Neuronal stem cell (in vitro differentiated cells): ENCODE measurements at regions not wholly inside any gene's neighbourhood (a gene's known extent, or its start where the extent isn't known, plus 50 kb on each side); places are given as distances from the start of the nearest gene placed in this dataset.

Source experiments
- DNase-seq: peaks from one replicate; pipeline ENCODE4 v3.0.0-alpha.2; 2013; ENCODE audit warnings: low spot score
- H2AFZ ChIP-seq: one replicate; pipeline ENCODE4 v1.6.1; 2013; ENCODE audit warnings: mild to moderate bottlenecking, low read length, inconsistent platforms
- H2AK5ac ChIP-seq: 2 replicates; pipeline ENCODE4 v1.6.1; 2013; ENCODE audit warnings: low read depth, mild to moderate bottlenecking, inconsistent platforms, low read length, moderate library complexity, mixed read lengths
- H2BK120ac ChIP-seq: 2 replicates; pipeline ENCODE4 v1.6.1; 2013; ENCODE audit warnings: low read depth, mild to moderate bottlenecking, inconsistent platforms, low read length, moderate library complexity, mixed read lengths
- H2BK12ac ChIP-seq: one replicate; pipeline ENCODE4 v1.6.1; 2013; ENCODE audit warnings: low read length, inconsistent platforms
- H2BK15ac ChIP-seq: 2 replicates; pipeline ENCODE4 v1.6.1; 2013; ENCODE audit warnings: mild to moderate bottlenecking, low read length, inconsistent platforms, mixed read lengths
- H2BK5ac ChIP-seq: one replicate; pipeline ENCODE4 v1.6.1; 2013; ENCODE audit warnings: inconsistent platforms, mild to moderate bottlenecking, low read length, moderate library complexity
- H3K14ac ChIP-seq: one replicate; pipeline ENCODE4 v1.6.1; 2013; ENCODE audit warnings: low read length, inconsistent platforms
- H3K18ac ChIP-seq: 2 replicates; pipeline ENCODE4 v1.6.1; 2013; ENCODE audit warnings: low read length, inconsistent platforms
- H3K23ac ChIP-seq: 2 replicates; pipeline ENCODE4 v1.6.1; 2013; ENCODE audit warnings: low read depth, mild to moderate bottlenecking, mixed read lengths, low read length, inconsistent platforms; ENCODE audit not compliant: poor library complexity
- H3K27ac ChIP-seq: replicated peaks from 3 replicates; pipeline ENCODE4 v1.5.1; 2013; ENCODE audit warnings: low read length, inconsistent platforms
- H3K27me3 ChIP-seq, 3 experiments: 2 replicates each; pipeline ENCODE4 v1.6.1; 2013; ENCODE audit warnings: low read length in 3 of 3, mild to moderate bottlenecking in 2 of 3, inconsistent platforms in 1 of 3, low read depth in 1 of 3, mixed read lengths in 1 of 3, moderate library complexity in 1 of 3; ENCODE audit not compliant: control insufficient read depth in 3 of 3, insufficient read depth in 3 of 3
- H3K36me3 ChIP-seq, 2 donors: replicated peaks in 1 of 2; 2 replicates each; pipeline ENCODE4 v1.6.1; 2013; ENCODE audit warnings: low read length in 2 of 2; ENCODE audit not compliant: control insufficient read depth in 2 of 2, insufficient read depth in 2 of 2
- H3K4ac ChIP-seq: 2 replicates; pipeline ENCODE4 v1.6.1; 2013; ENCODE audit warnings: inconsistent platforms, mild to moderate bottlenecking, low read length, moderate library complexity
- H3K4me1 ChIP-seq, 2 donors: 1 replicate in 1 of 2; 2 replicates in 1 of 2; pipeline ENCODE4 v1.6.1; 2013; ENCODE audit warnings: low read length in 2 of 2, low read depth in 1 of 2; ENCODE audit not compliant: control insufficient read depth in 2 of 2, insufficient read depth in 1 of 2
- H3K4me2 ChIP-seq: one replicate; pipeline ENCODE4 v1.6.1; 2013; ENCODE audit warnings: mild to moderate bottlenecking, low read length, inconsistent platforms; ENCODE audit not compliant: insufficient read depth, poor library complexity, severe bottlenecking
- H3K4me3 ChIP-seq, 2 donors: 2 replicates each; pipeline ENCODE4 v1.5.1; 2013; ENCODE audit warnings: low read length in 2 of 2, mild to moderate bottlenecking in 2 of 2, inconsistent platforms in 1 of 2, moderate library complexity in 1 of 2
- H3K79me1 ChIP-seq: one replicate; pipeline ENCODE4 v1.6.1; 2013; ENCODE audit warnings: low read depth, mild to moderate bottlenecking, inconsistent platforms, low read length, moderate library complexity
- H3K9ac ChIP-seq: one replicate; pipeline ENCODE4 v1.6.1; 2013; ENCODE audit warnings: mild to moderate bottlenecking, low read depth, low read length, inconsistent platforms; ENCODE audit not compliant: poor library complexity
- H3K9me3 ChIP-seq, 2 donors: replicated peaks in 1 of 2; 2 replicates each; pipeline versions ENCODE3 to v1.6.1; 2013; ENCODE audit warnings: low read length in 2 of 2, mild to moderate bottlenecking in 2 of 2, inconsistent platforms in 1 of 2, low read depth in 1 of 2, mixed read lengths in 1 of 2, moderate library complexity in 1 of 2; ENCODE audit not compliant: control insufficient read depth in 2 of 2, insufficient read depth in 1 of 2
- H4K8ac ChIP-seq: one replicate; pipeline ENCODE4 v1.6.1; 2013; ENCODE audit warnings: low read depth, mild to moderate bottlenecking, inconsistent platforms, low read length, moderate library complexity
- H4K91ac ChIP-seq: one replicate; pipeline ENCODE4 v1.6.1; 2013; ENCODE audit warnings: low read length, low read depth, mild to moderate bottlenecking, inconsistent platforms; ENCODE audit not compliant: poor library complexity
- WGBS, 2 donors: extraction: QIAGEN DNeasy Blood & Tissue Kit; methylation state at CpG; one replicate each; pipeline ENCODE4 v1.1.7; 2013; ENCODE audit warnings: missing lambda C conversion rate in 2 of 2, mixed read lengths in 1 of 2; ENCODE audit not compliant: insufficient read length in 2 of 2, insufficient replicate concordance in 1 of 2; ENCODE audit errors: extremely low coverage in 2 of 2; 5-methylcytosine and 5-hydroxymethylcytosine counted together

GRCh38 chr2:18411626-18412025, 148.8 kb downstream of the RDH14 start:
- H3K4ac ChIP-seq = no peak overlapping the region
- no peak overlapping the region for H3K23ac ChIP-seq
- H3K14ac ChIP-seq = no peak overlapping the region
- no peak overlapping the region for H2BK120ac ChIP-seq
- no peak overlapping the region for H3K4me3 ChIP-seq
- no peak overlapping the region for H3K27ac ChIP-seq
- no peak overlapping the region for H2AFZ ChIP-seq
- no peak overlapping the region for H3K18ac ChIP-seq
- no peak overlapping the region for H4K8ac ChIP-seq
- H3K36me3 ChIP-seq = no peaks in the 10 kb centered on the region
- no peak overlapping the region for H2BK12ac ChIP-seq
- H3K9me3 ChIP-seq = peaks cover 0 to 1% of the 10 kb centered on the region in 2 donors
- no CpG with 5 or more reads among the region's 1 CpG for WGBS, 2 donors
- no peak overlapping the region for H3K4me2 ChIP-seq
- no peak overlapping the region for H3K9ac ChIP-seq
- no peak overlapping the region for H4K91ac ChIP-seq
- no peaks in the 10 kb centered on the region for H3K4me1 ChIP-seq
- H3K27me3 ChIP-seq = no peaks in the 10 kb centered on the region
- no peak overlapping the region for H2BK5ac ChIP-seq
- no peak overlapping the region for H2BK15ac ChIP-seq
- no peak overlapping the region for H2AK5ac ChIP-seq
- no peak for DNase-seq
- H3K79me1 ChIP-seq = no peaks in the 10 kb centered on the region

GRCh38 chr2:18410543-18410942, 149.9 kb downstream of the RDH14 start:
- Histone ChIP-seq H3K4me1 (no peaks in the 10 kb centered on the region), H3K14ac (no peak overlapping the region), H3K27ac (no peak overlapping the region), H3K23ac (no peak overlapping the region), H2BK5ac (no peak overlapping the region), H3K4me3 (no peak overlapping the region), H4K8ac (no peak overlapping the region), H2BK12ac (no peak overlapping the region), H3K4ac (no peak overlapping the region), H2BK120ac (no peak overlapping the region), H3K9ac (no peak overlapping the region), H2BK15ac (no peak overlapping the region), H3K27me3 (no peaks in the 10 kb centered on the region), H3K18ac (no peak overlapping the region), H4K91ac (no peak overlapping the region), H3K36me3 (no peaks in the 10 kb centered on the region), H2AK5ac (no peak overlapping the region), H3K9me3 (peaks cover 0 to 1% of the 10 kb centered on the region in 2 donors), H3K79me1 (no peaks in the 10 kb centered on the region), H2AFZ (no peak overlapping the region), H3K4me2 (no peak overlapping the region)
- no CpG with 5 or more reads among the region's 1 CpG for WGBS, 2 donors
- no peak for DNase-seq

- H3K4me2 ChIP-seq = no peak overlapping the region
- H4K91ac ChIP-seq = no peak overlapping the region
- H3K36me3 ChIP-seq = no peaks in the 10 kb centered on the region
- no peak overlapping the region for H3K27ac ChIP-seq
- H3K9me3 ChIP-seq = peaks cover 0 to 1% of the 10 kb centered on the region in 2 donors
- DNase-seq = no peak
- H3K23ac ChIP-seq = no peak overlapping the region
- H3K4ac ChIP-seq = no peak overlapping the region
- no peak overlapping the region for H3K14ac ChIP-seq
- H3K4me3 ChIP-seq = no peak overlapping the region
- no CpG with 5 or more reads among the region's 2 CpGs for WGBS, 2 donors
- H3K79me1 ChIP-seq = no peaks in the 10 kb centered on the region
- no peak overlapping the region for H2AK5ac ChIP-seq
- no peak overlapping the region for H2AFZ ChIP-seq
- H3K9ac ChIP-seq = no peak overlapping the region
- no peak overlapping the region for H2BK12ac ChIP-seq
- H2BK5ac ChIP-seq = no peak overlapping the region
- H3K18ac ChIP-seq = no peak overlapping the region
- no peak overlapping the region for H4K8ac ChIP-seq
- H3K27me3 ChIP-seq = no peaks in the 10 kb centered on the region
- H3K4me1 ChIP-seq = no peaks in the 10 kb centered on the region
- no peak overlapping the region for H2BK15ac ChIP-seq
- H2BK120ac ChIP-seq = no peak overlapping the region
These were observed 151.8 kb downstream of the RDH14 start for GRCh38 chr2:18408638-18409037.

- peaks cover 0 to 1% of the 10 kb centered on the region in 2 donors for H3K9me3 ChIP-seq
- H2BK15ac ChIP-seq = no peak overlapping the region
- H2AFZ ChIP-seq = no peak overlapping the region
- H3K27me3 ChIP-seq = no peaks in the 10 kb centered on the region
- H2BK5ac ChIP-seq = no peak overlapping the region
- no peak overlapping the region for H3K23ac ChIP-seq
- no peak overlapping the region for H3K14ac ChIP-seq
- no peak overlapping the region for H2AK5ac ChIP-seq
- DNase-seq = no peak
- WGBS, 2 donors = no CpG with 5 or more reads among the region's 2 CpGs
- H3K9ac ChIP-seq = no peak overlapping the region
- H3K4me2 ChIP-seq = no peak overlapping the region
- H4K91ac ChIP-seq = no peak overlapping the region
- H3K18ac ChIP-seq = no peak overlapping the region
- no peak overlapping the region for H3K27ac ChIP-seq
- peaks cover 0 to 2% of the 10 kb centered on the region in 2 donors for H3K4me1 ChIP-seq
- H4K8ac ChIP-seq = no peak overlapping the region
- no peak overlapping the region for H2BK120ac ChIP-seq
- H3K79me1 ChIP-seq = no peaks in the 10 kb centered on the region
- no peak overlapping the region for H3K4me3 ChIP-seq
- no peaks in the 10 kb centered on the region for H3K36me3 ChIP-seq
- no peak overlapping the region for H2BK12ac ChIP-seq
- H3K4ac ChIP-seq = no peak overlapping the region
These were observed 154.2 kb downstream of the RDH14 start for GRCh38 chr2:18406219-18406618.
